HTR-8/SVneo (cell line): ENCODE measurements at regions not wholly inside any gene's neighbourhood (a gene's known extent, or its start where the extent isn't known, plus 50 kb on each side); places are given as distances from the start of the nearest gene placed in this dataset.

ENCODE experiments used
- DNase-seq: peaks from one replicate; pipeline ENCODE4 v3.0.0; 2011; ENCODE audit warnings: low spot score, mixed read lengths; ENCODE audit not compliant: insufficient read length
- FAIRE-seq: peaks from 2 replicates; lab custom pipeline; 2011; peaks lifted over from hg19 to GRCh38; lab: Jason Lieb, UNC

DNA sequence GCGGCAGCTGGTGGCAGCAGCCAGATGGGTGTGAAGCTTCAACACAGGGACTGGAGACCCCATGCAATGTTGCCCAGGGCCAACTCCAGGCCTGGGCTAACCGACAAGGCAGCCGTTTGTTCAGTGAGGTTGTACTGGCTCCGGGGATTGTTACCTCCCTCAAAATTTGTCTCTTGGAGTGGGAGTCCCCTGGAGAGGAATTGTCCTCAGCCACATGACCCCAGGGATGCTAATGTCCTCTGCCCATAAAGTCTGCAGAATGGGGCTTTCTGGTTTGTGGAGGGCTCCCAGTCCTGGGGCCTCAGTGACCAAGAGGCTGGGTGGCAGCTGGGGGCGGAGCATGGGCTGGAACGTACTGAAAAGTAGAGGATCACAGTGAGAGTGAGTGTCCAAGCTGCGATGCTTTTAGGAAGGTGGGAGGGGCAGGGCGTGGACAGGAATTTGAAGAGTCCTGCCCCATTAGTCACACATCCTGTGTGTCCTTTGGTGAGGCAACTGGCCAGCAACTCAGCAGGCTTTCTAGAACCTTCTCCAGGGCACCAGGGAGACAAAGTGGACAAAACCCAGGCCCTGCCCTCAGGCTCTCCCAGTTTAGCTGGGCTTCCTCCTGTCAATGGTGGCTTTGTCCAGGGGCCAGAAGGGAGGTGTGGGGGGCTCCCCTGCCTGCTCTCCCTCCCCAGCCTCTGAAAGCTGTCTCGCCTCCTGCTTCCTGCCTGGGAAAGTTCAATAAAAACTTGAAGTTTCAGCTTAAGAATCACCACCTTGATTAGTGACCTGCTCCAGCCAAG lies 114.0 kb downstream of the NSG2 start:
- peak; percentile 38 for DNase-seq
- no peak for FAIRE-seq

- FAIRE-seq (no peak), DNase-seq (no peak)
Measured at GRCh38 chr5:174165406-174165805, 119.9 kb downstream of the NSG2 start.

DNA sequence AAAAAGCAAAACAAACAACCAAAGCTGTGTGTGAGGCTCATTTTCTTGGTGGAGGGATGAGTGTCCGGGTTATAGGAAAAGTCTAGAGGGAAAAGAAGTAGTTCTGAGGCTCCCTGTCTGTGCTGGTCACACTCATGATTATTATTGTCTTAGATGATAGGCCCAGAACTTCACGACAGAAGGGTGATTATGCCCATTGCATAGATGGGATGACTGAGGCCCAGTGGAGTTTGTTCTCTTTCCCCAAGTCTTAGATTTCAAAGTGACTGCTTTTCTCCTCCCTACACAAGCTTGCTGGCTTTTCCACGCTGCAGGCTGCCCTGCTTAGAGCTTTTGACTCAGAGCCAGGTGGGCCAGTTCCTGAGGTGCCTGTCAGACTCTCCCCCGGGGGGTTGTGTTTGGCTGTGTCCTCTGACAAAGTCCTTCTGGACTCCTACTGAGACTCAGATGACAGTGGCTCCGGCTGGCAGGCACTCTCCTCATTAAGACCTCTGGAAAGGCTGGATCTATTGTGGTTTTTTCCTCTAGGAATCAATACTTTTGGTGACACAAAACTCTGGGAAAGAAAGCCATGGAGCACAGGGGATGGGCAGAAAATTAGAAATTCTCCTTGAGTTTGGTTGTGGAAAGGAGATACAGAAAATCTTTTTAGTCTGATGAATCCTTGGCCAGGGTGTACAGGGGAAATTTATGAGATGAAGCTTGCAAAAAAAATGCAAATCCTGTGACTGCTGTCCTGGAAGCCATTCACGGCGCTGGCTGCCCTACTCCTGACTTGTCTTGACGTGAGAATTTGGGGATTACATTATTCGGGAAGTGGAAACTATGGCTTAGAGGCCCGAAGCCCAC lies 120.9 kb downstream of the NSG2 start:
- DNase-seq (no peak), FAIRE-seq (no peak)

GRCh38 chr5:174167080-174167910 lies 121.8 kb downstream of the NSG2 start:
- FAIRE-seq (no peak), DNase-seq (no peak)

GRCh38 chr5:174172152-174172551 lies 126.6 kb downstream of the NSG2 start:
- FAIRE-seq: no peak
- DNase-seq: no peak

- FAIRE-seq: no peak
- no peak for DNase-seq
Measured at GRCh38 chr5:174172566-174172965, 127.1 kb downstream of the NSG2 start.

DNA sequence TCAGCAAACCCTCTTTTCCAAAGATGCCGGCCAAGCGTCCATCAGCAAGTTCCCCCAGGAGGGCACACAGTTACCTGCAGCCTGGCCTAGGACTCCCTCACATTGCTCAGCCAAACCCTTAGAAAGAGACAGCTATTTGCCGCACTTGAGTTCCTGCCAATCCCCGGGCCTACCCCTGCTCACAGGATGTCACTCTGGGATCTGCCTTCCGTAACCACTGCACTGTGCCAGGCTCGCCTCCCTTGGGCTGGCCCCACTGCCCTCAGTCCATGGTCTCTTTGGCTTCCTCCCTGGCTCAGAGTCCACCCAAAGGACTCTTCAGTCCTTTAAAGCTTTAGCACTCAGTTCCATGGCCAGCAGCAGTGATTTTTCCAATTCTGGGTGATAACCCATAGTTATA lies 128.3 kb downstream of the NSG2 start:
- DNase-seq: no peak
- no peak for FAIRE-seq

GRCh38 chr5:174175716-174176268 lies 130.3 kb downstream of the NSG2 start:
- DNase-seq (no peak), FAIRE-seq (no peak)

GRCh38 chr5:174176511-174176910 lies 131.0 kb downstream of the NSG2 start:
- FAIRE-seq (no peak), DNase-seq (no peak)

DNA sequence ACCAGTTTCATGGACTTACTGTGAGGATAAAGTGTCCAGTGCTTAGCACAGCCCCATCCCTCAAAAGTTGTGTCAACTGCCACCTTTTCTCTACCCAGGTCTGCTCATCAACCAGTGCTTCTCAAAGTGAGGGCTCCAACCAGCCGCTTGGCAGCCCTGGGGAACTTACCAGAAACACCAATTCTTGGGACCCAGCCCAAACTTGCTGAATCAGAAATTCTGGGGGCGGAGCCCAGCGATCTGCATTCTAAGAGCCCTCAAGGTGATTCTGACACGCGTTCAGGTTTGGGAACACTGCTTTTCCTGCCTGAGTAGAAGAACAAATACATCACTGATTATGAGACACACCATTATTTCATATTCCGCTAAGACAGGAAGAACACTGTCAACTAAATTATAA lies 132.0 kb downstream of the NSG2 start:
- FAIRE-seq (no peak), DNase-seq (no peak)

DNA sequence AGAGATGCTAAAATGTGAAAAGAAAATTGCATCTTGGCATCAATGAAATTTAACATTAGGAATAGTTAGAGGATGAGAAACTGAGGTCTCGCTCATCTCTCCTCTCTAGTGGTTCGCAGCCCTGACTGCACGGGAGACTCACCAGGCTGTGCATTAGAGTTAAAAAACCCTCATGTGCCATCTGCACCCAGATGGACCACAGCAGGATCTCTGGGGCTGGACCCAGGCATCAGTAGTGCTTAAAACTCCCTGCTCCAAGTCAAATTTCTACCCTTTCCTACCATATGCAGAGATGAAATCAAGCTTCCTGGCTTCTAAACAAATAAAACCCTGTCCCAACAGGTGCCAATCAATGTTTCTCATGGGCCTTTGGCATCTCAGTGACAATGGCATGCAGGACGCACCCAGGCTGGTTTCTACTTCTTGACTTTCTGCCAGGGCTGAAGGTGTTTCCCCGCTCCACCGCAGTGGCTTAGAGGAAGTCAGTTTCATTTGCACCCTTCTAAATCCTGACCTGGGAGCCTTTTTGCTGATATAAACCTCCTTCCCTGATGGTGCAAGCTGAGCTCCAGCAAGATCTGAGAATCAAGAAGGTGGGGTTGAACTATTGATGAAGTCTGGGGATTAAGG lies 132.6 kb downstream of the NSG2 start:
- FAIRE-seq (no peak), DNase-seq (no peak)

DNA sequence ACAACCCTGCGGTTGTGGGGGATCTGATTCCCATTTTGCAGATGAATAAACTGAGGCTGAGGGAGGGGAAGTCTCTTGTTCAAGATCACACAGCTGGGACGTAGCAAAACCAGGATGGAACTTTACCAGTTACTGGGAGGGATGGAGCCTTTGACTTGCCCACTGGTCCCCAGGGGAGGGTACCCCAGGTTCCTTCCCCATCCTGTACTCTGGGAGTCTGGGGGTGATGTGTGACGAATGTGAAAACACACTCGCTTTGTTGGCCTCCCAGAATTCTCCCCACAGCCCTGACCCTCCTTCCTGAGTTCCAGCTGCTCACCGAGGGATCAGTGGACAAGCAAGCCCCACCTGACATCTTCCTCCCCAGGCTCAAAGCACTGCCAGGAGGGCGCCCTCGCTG lies 135.1 kb downstream of the NSG2 start:
- no peak for FAIRE-seq

DNA sequence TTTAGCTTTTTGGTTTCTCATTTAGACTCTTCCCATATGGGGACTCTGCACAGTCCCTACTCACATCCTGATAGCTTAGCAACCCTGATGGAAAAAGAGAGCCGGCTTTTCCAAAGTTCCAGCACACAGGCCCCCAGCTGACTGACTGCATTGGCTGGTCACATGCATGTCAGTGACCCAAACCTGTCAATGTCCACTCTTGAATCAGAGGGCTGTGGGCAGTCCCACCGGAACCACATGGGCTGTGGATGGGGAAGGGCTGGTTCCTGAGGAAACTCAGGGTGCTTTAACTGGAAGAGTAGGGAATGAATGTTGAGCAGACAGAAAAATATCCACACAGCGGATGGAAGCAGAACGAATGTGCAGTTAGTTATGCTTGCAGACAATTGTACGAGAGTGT lies 136.6 kb downstream of the NSG2 start:
- no peak for FAIRE-seq

More for the DNA sequence above, 135.1 kb downstream of the NSG2 start:
- no peak for DNase-seq

DNA sequence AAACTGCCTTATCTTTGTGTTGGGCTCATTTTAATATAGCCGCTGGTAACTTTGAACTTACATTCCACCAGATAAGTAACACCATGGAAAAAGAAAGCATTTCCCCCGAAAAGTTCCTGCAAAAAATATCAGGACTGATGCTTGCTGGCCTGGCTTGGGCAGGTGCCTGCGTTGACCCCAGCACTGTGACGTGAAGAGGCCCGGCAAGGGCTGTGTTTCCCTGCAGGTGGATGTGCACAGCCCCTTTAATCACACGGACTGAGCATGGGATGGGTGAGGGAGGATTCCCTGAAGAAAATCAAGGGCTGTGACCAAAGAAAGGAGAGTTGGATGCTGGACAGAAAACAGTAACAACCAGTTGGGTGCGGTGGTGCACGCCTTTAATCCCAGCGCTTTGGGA lies 138.2 kb downstream of the NSG2 start:
- no peak for FAIRE-seq
- no peak for DNase-seq

More for the DNA sequence above, 136.6 kb downstream of the NSG2 start:
- DNase-seq: no peak

GRCh38 chr5:174185506-174185905 lies 140.0 kb downstream of the NSG2 start:
- FAIRE-seq (no peak), DNase-seq (no peak)

GRCh38 chr5:174186096-174186695 lies 140.7 kb downstream of the NSG2 start:
- DNase-seq (no peak), FAIRE-seq (no peak)

DNA sequence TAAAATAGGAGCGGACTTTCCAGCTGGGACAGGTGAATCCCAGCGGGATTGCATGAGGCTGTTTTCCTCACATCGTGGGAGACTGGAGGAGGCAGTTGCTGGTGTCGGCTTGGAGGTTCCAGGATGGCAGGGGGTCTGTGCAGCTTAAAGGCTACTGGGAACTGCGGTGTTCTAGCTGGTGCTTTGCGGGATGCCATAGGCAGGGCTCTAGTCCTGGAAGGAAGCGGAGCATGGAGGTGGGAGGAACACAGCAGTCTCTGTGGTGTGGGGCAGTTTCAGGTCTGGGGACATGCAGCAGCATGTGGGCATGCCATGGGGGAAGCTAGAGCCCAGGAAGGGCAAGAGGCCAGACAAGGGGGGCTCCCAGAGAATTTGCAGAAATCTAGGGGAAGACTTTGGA lies 141.5 kb downstream of the NSG2 start:
- DNase-seq (no peak), FAIRE-seq (no peak)

GRCh38 chr5:174187481-174187880 lies 142.0 kb downstream of the NSG2 start:
- FAIRE-seq (no peak), DNase-seq (no peak)

DNA sequence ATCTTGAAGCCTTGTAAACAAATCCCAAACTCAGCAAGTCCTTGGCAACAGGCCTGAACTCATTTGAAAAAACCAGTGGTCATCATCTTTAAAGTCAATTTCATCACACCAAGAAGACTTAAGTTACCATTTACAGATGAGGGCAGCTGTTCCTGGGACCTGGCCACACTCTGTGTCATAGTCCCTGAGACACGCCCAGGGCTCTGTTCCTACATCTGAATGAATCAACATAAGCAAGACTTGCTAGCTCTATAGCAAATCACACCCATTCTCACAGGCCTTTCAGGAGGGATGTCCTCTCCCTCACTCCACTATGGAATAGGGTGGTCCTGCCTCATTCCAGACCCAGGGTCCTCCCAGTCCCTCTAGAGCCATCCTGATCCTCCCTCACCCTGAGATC lies 142.8 kb downstream of the NSG2 start:
- FAIRE-seq (no peak), DNase-seq (no peak)
